BE2C (cell line): ENCODE measurements at regions not wholly inside any gene's neighbourhood (a gene's known extent, or its start where the extent isn't known, plus 50 kb on each side); places are given as distances from the start of the nearest gene placed in this dataset.

Source experiments
- DNase-seq: peaks from one replicate; pipeline ENCODE4 v3.0.0-alpha.2; 2020
- H3K27me3 ChIP-seq: fragments of 250-450 bp; sonication (Bioruptor Pico); 2 replicates; pipeline ENCODE4 v1.5.1; 2020; ENCODE audit warnings: mild to moderate bottlenecking
- H3K36me3 ChIP-seq: fragments of 250-450 bp; sonication (Bioruptor Pico); 2 replicates; pipeline ENCODE4 v1.5.1; 2020; ENCODE audit warnings: mild to moderate bottlenecking
- H3K4me1 ChIP-seq: fragments of 250-450 bp; sonication (Bioruptor Pico); 2 replicates; pipeline ENCODE4 v1.5.1; 2020
- H3K4me3 ChIP-seq: 2 replicates; pipeline ENCODE4 v1.5.1; 2011; ENCODE audit warnings: low read depth, low read length
- H3K9me3 ChIP-seq: fragments of 250-450 bp; sonication (Bioruptor Pico); 2 replicates; pipeline ENCODE4 v1.5.1; 2020
- TF ChIP-seq, protein P1 (sequence below): IDR thresholded peaks from 2 replicates; pipeline ENCODE4 v1.5.1; 2012; ENCODE audit warnings: mild to moderate bottlenecking, low read depth, low read length

DNA sequence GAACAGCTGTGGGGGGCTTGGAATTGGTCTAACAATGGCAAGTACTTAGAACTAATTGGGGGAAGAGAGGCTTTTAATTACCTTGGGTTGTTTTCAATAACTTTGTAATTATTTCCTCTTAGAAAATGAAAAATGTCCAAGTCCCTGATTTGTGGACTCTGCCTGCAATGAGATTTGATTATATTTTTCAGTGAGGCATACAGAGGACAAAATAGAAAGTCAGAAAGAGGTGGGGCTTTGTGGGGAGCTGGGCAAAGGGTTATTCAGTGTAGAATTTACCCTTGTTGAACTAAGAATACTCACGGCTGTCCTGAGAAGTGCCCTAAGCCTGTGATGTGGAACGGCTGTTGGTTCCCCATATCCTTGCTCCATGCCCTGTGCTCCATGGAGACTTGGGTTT lies 153.0 kb downstream of the ICE1 start:
- Histone ChIP-seq H3K4me1 (no peaks in the 10 kb centered on the region), H3K36me3 (no peaks in the 10 kb centered on the region), H3K27me3 (no peaks in the 10 kb centered on the region), H3K9me3 (no peaks in the 10 kb centered on the region), H3K4me3 (no peak overlapping the region)
- TF ChIP-seq, protein P1, sequence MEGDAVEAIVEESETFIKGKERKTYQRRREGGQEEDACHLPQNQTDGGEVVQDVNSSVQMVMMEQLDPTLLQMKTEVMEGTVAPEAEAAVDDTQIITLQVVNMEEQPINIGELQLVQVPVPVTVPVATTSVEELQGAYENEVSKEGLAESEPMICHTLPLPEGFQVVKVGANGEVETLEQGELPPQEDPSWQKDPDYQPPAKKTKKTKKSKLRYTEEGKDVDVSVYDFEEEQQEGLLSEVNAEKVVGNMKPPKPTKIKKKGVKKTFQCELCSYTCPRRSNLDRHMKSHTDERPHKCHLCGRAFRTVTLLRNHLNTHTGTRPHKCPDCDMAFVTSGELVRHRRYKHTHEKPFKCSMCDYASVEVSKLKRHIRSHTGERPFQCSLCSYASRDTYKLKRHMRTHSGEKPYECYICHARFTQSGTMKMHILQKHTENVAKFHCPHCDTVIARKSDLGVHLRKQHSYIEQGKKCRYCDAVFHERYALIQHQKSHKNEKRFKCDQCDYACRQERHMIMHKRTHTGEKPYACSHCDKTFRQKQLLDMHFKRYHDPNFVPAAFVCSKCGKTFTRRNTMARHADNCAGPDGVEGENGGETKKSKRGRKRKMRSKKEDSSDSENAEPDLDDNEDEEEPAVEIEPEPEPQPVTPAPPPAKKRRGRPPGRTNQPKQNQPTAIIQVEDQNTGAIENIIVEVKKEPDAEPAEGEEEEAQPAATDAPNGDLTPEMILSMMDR: no peak
- no peak for DNase-seq

DNA sequence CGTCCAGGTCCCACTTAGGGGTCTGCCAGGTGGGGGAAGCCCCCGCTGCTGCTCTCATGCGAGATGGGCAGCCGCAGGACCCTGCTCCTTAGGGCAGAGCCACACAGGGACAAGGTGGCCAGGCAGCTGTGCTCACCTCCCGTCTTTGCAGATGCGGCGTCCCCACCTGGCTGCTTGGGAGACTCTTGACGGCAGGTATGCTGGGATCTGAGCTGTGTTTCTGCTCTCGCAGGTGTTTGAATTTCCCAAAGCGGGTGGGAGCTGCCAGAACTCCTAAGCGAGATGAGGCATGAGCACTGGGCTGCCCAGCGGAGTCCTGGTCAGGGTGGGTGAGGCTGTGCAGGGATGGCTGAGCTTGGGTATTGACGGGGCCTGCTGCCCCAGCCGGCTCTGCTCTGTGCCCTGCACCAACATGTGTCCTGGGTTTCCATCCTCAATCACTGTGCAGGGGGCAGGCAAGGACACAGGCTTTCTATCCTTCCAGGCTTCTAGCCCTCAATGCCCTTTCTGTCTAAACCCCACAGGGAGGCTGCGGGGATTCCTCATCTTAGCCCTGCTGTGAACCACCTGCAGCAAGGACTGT lies 151.4 kb downstream of the ICE1 start:
- TF ChIP-seq, protein P1: no peak
- Histone ChIP-seq H3K4me3 (no peak overlapping the region), H3K36me3 (no peaks in the 10 kb centered on the region), H3K9me3 (no peaks in the 10 kb centered on the region), H3K27me3 (no peaks in the 10 kb centered on the region), H3K4me1 (no peaks in the 10 kb centered on the region)
- no peak for DNase-seq

DNA sequence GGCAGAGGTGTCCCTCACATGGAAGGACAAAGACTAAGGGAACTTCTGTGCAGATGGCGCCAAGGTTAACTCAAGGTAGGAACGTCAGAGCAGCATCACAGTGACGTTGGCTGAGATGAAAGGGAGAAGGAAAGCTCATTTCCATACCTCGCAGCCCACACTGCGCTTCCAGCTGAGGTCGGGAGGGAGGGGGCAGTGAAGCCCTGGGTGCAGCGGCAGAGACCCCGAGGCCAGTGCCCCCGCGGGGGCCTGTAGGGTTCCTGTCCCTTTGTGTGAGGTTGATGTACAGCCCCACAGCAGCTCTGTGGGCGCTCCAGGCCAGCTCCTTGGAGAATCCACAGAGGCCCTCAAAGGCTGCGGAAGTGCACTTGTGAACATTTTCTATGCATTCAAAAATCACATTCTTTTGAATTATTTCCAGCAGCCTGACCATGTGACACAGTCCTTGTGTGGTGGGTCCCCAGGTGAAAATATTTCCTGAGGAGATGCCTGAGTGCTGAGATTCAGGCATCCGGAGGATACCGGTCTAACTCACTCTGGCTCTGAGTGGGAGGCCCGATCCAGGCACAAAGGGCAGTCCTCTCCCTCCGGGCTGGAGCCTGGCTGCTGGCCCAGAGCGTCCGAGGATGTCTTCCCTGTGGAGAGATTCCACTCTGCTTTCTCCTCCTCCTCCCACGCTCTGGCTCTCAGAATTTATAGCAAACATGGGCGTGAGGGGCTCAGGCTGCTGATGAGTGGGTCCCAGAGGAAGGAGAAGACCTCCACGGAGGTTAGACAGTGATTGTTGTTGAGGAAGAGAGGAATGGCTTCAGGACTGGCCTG lies 150.7 kb downstream of the ICE1 start:
- no peaks in the 10 kb centered on the region for H3K27me3 ChIP-seq
- H3K36me3 ChIP-seq: no peaks in the 10 kb centered on the region
- H3K4me3 ChIP-seq: no peak overlapping the region
- no peaks in the 10 kb centered on the region for H3K4me1 ChIP-seq
- no peaks in the 10 kb centered on the region for H3K9me3 ChIP-seq
- no peak for DNase-seq
- TF ChIP-seq, protein P1: no peak

DNA sequence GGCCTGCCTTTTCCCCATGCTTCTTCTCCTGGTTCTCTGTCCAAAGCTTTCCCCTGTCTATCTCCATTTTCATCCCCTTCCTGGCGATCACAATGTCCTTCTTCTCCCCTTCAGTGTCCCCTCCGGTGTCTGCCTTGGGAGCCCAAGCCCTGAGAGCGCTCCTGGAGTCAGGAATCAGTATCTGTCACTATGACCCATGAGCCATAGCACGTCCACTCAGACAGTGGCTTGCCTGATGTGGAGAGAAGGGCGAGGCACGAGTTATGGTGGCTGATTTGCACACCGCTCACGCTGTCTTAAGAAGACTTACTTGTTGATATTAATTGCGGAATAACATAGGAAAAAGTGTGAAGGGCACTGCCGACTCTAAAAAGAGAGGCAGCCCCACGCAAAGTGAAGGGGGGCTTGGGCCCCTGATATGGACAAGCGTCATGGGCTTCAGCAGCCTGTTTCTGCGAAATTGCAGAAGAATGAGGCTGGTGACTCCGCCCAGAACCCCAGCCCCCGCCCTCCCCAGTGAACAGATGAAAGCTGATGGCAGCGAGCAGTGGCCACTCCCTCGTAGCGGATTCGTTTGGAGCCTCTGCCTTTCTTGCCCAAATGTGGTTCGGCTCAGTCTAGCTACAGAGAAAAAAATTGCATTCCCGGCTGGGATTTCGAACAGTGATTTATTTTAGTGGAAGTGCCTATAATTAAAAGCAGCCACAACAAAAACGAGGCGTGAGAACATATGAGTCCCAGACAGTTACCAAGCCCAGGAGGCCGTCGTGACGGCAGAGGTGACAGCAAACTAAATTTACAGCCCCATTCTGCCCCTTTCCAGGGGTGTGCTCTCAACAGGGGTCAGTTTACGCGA lies 149.8 kb downstream of the ICE1 start:
- TF ChIP-seq, protein P1: no peak
- Histone ChIP-seq H3K9me3 (no peaks in the 10 kb centered on the region), H3K4me1 (no peaks in the 10 kb centered on the region), H3K27me3 (no peaks in the 10 kb centered on the region), H3K4me3 (no peak overlapping the region), H3K36me3 (no peaks in the 10 kb centered on the region)
- no peak for DNase-seq

DNA sequence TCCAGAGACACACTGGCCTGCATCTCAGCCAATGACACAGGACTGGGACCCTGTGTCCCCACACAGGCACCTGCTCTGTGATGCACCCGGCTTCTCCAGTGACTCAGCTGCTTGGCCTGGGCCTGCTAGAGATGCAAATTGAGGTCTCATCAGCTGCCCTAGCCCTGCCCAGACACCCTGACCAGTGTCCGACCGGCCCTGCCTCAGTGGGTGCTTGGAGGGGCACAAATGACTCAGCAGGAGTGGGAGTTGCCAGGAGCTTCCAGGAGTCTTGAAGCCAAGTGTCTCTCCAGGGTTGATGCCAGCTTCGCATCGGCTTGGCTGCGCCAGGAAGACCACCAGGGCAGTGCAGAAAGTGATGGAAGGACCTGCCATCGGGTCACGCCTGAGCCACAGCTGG lies 148.2 kb downstream of the ICE1 start:
- TF ChIP-seq, protein P1: no peak
- DNase-seq: no peak
- H3K36me3 ChIP-seq: no peaks in the 10 kb centered on the region
- no peak overlapping the region for H3K4me3 ChIP-seq
- no peaks in the 10 kb centered on the region for H3K9me3 ChIP-seq
- H3K4me1 ChIP-seq: no peaks in the 10 kb centered on the region
- no peaks in the 10 kb centered on the region for H3K27me3 ChIP-seq
